GM21619 (cell line): ENCODE measurements at regions not wholly inside any gene's neighbourhood (a gene's known extent, or its start where the extent isn't known, plus 50 kb on each side); places are given as distances from the start of the nearest gene placed in this dataset.

Source experiments
- ATAC-seq: cut with Tn5 transposase; IDR thresholded peaks from one replicate; pipeline ENCODE4 v1.9.1; 2021; ENCODE audit not compliant: unreplicated experiment

DNA sequence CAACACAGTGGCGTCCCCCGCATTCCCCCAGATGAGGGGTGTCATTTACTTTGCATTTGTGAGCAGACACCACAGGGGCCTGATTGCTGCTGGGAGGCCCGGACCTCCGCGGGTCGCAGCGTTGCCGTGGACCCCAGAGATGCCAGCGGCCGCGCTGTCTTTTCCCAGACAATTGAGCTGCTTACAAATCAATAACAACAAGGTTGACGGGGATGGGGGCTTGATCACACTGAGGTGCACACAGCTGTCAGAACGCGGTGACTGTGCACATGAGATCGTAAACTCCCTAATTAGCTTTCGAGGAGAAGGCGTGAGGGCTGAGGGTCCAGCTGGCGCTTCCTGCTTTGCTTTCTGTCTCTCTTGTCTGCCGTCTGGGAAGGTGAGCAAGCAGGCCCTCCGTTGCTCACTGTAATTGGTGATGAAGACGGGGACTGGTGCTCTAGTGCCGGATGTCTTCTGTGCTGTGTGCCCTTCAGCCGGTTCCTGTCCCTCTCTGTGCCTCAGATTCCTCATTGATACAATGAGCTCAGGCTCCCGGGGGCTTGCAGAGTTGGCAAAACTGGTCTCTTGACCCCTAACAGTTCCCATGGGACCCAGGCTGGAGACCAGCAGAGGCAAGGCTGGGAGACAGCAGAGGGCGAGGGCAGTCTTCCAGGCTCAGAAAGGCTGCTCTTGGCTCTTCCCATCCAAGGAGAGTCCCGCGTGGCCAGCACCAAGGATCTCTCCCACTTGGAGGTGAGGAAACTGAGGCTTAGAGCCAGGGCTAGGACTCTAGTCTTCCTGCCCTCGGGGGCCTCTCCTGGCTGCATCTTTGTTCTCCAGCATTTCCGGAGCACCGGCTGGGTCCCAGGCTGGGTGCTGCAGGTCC is 126.0 kb upstream of the PMEPA1 start:
- no peak for ATAC-seq

DNA sequence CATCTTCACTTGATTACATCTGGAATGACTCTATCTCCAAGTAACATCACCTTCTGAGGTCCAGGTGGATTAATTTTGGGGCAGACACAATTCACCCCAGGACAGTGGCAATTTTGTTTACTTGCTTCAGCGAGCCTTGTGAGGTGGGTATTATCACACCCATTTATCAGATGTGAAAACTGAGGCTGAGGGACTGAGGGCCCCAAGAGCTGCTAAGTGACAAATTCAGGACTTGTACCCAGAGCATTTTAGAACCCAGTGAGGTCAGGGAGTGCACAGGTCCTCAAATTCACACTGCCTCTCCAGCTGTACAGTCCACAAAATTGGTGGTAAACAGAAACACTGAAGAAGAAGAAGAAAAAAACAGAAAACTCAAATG is 125.2 kb upstream of the PMEPA1 start:
- no peak for ATAC-seq

DNA sequence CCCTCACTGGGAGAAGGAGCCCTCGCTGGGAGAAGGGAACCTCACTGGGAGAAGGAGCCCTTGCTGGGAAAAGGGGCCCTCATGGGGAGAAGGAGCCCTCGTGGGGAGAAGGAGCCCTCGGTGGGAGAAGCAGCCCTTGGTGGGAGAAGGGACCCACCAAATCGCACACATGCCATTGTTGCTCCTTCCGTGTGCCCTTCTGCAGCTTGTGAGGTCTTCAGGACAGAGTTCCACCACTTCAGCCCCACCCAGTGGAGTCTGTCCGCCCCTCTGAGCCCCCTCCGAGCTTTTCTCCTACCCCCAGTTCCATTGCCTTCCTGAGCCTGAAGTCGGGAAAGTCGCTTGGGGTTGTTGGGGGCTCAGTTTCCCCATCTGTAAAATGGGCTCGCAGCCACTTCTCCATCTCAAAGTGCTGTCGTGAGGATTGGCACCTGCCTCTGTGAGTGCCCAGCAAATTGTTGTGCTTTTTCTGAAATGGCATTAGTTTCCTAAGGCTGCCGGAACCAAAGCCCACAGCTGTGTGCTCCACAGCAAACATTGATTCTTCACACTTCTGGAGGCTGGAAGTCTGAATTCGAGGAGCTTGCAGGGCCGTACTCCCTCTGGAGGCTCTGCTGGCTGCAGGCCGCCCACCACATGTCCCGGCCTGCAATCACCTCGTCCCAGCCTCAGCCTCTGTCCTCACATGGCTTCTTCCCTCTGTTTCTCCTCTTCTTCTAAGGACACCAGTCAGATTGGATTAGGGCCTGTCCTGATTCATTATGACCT is 124.7 kb upstream of the PMEPA1 start:
- no peak for ATAC-seq

DNA sequence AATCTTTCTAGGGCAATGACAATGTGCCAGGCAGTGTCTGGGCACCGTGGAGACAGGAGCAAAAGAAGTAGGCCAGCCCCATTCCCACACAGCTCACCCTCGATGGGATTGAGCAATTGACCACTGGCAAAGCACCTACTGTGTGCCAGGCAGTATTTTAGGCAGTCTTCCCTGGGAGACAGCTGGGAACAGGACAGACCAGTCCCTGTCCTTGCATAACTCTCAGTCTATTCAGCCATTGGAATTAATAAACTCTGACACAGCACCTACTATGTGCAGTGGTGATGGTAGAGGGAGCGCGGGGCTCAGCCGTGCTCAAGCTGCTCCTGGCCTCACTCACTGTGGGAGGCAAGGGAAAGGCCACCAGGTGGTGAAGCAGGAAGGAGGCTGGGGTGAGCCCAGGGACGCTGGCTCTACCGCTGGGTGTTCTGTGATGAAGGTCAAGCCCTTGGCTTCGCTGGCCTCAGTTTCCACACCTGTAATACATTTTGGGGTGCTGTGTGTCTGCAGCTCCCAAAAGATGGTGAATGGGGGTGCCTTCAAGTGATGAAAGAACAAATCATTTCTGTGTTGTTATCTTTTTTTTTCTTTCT is 122.3 kb upstream of the PMEPA1 start:
- ATAC-seq: no peak

DNA sequence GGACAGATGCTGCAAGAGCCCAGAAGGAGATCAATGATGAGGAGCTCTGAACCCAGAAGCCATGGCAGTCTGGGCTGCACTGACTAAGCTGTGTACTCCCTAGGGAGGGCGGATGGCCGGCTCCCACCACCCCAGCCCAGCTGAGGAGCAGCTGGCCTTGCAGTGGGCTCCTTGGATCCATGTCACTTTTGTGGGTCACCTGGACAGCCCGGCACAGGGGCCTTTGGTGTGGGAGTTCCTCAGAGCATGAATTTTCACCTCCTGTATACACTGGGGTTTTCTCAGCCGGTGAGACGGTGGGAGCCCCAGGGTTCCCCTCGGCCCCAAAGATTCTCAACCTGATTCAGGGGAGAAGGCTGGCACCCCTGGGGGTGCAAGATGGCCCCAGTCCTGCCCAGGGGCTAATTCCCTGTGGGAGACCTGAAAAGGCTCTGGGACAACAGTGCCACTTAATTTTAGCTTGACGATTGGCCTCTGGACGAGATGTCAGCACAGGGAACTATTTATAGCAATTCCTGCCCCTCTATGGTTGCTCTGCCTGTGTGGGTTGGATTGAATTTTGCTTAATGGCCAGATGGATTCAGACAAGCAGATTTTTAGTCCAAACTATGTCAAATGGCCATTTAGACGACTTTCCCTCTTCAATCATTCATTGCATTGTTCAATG is 121.6 kb upstream of the PMEPA1 start:
- no peak for ATAC-seq

DNA sequence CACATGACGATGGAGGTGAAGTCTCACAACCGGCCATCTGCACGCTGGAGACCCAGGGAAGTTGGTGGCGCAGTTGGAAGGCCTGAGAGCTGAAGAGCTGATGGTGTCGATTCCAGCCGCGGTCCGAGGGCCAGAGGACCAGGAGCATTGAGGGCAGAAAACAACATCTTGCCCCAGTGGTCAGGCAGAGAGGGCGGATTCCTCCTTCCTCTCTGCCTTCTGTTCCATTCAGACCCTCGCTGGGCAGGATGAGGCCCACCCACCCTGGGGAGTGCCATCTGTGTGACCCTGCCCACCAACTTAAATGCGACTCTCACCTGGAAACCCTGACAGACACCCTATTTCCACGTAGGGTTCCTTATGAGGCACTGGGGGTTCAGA is 120.7 kb upstream of the PMEPA1 start:
- no peak for ATAC-seq

DNA sequence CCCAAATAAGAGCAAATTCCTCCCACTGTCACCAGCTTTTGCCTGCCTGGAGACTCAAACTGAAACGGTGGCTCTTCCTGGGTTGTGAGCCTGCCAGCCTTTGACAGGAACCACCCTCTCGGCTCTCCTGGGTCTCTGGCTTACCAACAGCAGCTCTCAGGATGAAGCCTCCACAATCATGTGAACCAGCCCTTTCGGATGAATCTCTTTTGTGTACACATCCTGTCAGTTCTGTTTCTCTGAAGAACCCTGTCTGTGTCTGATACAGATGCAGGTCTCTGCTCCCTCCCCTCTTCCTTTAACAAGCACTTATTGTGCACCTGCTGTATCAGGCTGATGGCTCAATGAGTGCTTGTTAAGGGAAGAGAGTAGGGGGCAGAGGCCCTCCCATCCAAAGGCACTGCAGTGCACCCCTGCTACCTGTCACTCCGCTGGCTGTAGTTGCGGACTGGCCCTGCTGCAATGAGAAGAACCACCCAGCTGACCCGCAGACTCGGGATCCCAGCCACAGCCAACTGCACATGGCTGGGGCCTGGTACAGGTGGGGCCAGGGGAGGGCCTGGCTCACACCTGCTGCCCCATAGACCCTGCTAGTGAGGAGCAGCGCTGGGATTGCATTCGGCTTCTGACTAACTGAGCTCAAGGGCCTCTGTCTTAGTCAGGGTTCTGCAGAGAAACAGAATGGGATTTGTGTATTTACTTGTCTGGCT is 120.1 kb upstream of the PMEPA1 start:
- no peak for ATAC-seq

DNA sequence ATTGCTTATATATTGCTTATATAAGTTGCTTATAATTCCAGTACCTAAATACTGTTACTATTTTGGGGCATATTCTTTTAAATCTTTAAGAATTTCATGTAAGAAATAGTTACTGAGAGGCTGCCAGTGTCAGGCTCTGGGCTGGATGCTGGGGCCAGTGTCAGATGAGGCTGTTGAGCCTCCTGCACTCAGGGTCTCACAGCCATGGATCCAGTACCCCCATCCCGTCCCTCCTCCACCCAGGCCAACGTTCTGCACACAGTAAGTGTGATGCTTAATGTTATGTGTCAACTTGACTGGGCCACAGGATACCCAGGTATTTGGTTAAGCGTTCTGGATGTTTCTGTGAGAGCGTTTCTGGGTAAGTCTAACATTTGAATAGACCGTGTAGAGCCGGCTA is 119.5 kb upstream of the PMEPA1 start:
- ATAC-seq: no peak

DNA sequence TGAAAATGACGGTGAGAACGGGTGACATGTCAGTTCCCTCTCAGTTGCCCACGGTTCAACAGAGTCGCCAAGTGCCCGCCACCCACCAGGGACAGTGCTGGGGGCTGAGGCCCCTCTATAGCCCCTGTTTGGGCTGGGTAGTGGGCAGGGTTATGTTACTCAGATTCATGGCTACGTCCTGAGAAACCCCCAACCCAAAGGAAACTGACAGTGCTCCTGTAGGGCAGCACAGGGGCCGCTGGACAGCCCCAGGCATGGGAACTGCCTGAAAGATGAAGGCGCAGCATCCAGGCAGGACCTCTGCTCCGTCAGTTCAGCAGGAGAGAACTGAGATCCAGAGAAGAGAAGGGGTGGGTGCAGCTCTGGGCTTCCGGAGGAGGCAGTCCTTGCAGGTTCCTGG is 118.9 kb upstream of the PMEPA1 start:
- no peak for ATAC-seq

DNA sequence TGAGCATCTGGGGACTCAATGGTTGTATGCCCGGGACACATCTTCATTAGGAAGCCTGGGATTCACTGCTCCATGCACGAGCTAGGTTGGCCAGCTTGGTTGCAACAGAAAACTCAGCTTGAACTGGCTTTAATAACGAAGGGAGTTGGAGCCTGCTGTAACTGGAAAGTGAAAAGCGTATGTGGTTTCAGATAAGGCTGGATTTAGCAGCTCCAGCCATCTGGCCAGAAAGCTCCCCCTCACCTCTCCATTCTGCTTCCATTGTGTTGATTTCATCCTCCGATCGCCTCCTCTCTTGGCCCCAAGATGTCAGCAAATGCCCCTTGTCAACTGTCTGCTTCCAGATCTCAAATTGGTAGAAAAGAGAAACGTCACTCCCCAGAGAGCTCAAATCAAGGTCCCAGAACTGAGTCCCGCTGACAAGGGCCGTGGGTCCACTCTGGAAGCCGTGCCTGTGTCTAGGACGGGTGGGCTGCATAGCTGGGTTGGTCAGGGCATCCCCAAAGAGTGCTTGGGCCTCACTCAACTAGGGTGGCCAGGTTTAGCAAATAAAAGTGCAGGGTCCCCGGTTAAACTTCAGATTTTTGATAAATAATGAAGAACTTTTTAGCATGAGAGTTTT is 117.0 kb upstream of the PMEPA1 start:
- ATAC-seq: no peak

DNA sequence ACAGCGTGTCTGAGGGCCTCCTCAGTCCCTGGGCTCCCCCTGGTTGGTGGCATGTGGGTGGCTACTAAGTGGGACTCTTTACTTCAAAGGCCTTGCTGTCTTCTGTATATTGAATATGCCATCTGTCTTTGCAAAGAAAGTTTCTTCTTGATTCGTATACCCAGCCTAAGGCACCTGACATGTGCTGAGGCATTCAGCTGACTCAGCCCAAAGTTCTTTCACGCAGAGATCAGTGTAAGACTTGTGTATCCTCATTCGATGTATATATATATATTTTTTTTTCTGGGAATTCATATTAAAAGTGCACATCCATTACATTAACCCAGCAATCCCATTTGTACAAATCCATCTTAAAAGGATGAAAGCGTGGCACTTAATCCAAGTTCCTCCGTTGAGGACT is 115.1 kb upstream of the PMEPA1 start:
- no peak for ATAC-seq

DNA sequence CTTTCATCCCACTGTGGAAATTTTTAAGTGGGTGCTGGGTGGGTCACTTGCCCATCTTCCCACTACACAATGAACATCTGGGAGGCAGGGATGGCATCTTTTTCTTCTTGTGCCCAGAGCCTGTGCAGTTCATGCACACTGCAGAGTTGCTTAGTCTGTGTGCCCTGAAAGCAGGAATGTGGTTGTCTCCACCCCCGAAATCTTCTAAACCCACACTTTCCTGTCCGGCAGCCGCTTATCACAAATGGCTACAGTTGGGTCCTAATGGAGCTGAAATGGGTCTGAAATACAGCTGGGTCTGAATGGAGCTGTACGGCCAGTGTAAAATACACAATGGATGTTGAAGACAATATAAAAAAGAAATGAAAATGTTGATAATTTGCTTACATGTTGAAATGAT is 112.1 kb upstream of the PMEPA1 start:
- ATAC-seq: no peak

DNA sequence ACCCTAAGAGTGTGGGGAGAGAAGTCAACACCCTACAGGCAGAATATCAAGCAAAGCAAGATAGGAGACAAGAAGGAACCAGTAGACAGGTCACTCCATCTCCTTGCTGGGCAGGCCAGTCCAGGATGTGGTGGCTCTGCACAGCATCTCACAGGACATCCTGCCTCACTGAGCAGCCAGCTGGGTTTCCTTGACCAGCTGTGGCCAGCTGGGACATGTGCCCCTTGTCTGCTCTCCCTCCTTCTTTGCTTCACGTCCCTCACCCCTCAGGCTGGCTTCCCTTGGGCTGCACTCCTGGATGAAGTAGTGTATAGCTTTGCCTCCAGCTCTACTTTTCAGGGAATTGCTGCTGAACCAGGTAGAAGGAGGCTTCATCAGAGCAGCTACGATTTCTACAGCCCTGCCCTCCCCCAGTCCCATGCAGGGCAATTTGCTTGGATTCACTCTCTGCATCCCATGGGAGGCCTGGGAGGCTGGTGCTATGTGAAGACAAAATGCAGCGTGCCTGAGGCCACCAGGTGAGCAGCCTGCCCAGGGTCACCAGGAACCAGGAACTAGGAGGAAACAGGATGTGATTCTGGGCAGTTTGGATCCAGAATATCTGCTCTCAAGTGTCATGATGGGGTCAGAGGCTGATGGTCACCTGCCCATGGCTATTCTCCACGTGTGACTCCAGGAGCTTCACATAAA is 110.0 kb upstream of the PMEPA1 start:
- no peak for ATAC-seq

DNA sequence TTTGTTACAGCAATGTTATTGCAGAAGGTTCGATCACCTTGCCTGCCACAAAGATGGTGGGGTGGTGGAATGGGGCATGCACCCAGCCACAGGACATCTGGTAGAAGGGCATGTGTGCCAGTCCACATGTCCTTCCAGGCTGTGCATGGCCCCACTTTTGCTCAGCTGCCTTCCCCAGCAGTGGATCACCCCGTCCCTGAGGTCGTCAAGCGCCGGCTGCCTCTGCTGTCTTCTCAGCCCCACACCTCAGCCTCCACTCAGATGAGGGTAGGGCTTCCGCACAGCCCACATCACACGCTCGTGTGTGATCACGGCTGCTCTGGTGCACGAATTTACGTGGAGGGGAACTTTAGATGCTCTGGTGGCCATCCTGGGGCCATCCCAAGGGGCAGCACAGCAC is 109.5 kb upstream of the PMEPA1 start:
- ATAC-seq: no peak

DNA sequence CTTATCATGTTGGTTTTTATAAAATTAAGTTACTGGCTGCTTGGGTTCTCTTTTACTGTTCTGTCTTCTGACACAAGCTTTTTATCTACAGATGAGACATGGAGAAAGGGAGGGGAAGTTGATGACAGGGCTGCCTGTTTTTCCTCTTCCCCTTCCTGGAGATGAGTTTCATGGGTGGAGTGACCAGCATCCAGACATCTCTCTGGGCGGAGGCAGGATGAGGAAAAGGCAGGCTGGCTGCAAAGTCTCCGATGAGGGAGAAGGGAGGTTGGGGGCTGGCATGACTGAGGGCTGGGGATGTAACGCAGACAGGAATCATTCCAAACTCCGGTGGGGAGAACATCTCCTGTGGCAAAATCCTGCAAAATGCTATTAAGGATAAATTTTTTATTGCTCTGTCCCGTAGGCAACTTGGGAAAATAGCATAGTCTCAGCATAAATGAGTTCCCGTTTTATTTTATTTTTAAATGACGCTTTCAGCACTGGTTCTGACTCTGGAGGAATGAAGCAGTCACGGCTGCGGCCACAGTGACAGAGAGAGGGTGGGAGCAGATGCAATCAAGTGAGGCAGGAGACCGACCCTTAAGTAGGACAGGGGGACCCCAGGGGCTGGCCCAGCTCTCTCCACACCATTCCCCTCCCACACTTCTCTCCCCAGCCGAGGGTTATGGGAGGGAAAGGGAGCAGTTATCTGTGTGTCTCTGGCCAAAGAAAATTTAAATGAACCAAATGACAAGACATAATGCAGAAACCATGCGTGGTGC is 108.8 kb upstream of the PMEPA1 start:
- ATAC-seq: no peak

DNA sequence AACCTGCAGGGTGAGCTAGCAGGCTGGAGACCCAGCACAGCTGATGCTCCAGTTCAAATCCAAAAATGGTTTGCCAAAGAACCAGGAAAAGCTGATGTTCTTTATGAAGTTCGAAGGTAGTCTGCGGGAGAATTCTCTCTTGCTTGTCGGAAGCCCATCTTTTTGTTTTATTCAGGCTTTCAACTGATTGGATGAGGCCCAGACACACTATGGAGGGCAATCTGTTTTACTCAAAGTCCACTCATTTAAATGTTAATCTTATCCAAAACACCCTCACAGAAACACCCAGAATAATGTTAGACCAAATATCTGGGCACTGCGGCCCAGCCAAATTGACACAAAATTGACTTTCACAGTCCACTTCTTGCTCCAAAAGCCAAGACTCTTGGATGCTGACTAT is 105.6 kb upstream of the PMEPA1 start:
- ATAC-seq: no peak

DNA sequence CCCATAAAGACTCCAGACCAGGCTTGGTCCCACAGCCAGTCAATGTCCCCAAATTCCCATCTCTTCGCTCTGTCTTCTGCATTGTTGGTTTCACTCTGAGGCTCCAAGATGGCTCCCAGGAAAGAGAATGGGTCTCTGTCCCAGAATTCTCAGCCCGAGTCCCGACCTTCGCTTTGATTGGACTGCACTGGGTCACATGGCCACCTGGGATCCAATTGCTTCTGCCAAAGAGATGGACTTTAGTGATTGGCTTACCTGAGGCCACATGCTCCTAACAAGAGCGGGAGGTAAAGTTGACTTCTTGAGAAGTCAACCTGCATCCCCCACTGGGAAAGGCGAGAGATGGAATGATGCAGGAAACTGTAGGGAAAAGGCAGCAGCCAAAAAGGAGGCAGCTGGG is 104.7 kb upstream of the PMEPA1 start:
- no peak for ATAC-seq

DNA sequence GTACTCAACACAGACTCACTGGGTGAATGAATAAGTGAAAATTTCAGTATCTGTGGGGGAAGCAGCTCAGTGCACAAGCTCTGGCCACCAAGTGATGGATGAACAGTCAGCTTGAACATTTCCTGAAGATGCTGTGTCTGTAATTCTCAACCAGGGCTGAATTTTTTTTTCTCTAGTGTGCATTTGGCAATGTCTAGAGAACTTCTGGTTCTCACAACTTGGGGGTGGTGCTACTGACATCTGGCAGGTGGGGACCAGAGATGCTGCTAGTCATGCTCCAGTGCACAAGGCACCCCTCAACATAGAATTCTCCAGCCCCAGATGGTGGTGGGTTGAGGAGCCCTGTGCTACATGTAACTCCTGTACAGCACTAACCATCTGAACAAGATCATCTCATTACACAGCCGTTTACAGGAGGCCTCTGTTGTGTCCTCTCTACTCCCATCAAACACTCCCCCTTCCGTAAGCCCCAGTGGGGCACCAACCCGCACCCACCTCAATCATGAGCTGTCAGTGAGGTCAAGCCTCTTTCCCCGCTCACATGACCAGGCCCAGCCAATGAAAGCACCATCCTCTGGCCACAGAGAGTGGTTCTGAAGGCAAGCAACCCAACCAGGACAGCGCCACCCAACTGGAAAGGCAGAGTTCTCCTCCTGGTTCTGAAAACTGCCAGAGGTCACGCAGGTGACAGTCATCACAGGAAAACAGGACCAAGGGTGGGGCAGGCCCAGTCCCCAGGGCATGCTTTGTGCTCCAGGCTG is 103.9 kb upstream of the PMEPA1 start:
- no peak for ATAC-seq
